MM.1S (cell line): ENCODE measurements at regions not wholly inside any gene's neighbourhood (a gene's known extent, or its start where the extent isn't known, plus 50 kb on each side); places are given as distances from the start of the nearest gene placed in this dataset.

ENCODE experiments used
- CTCF ChIP-seq: fragments of 300-600 bp; sonication (generic); IDR thresholded peaks from 2 replicates; pipeline ENCODE4 v1.5.1; 2016; ENCODE audit warnings: antibody characterized with exemption, low read length, mixed read lengths
- EZH2 ChIP-seq: fragments of 300-600 bp; sonication (generic); optimal IDR thresholded peaks from 2 replicates; pipeline ENCODE3; 2017; ENCODE audit warnings: low read depth, mild to moderate bottlenecking, antibody characterized with exemption, low read length, mixed read lengths

- TF ChIP-seq CTCF = no peak
- TF ChIP-seq EZH2 = no peak
Measured at GRCh38 chr5:87027570-87027969, 240.1 kb upstream of the RASA1 start.
